ENCODE measurements at regions not wholly inside any gene's neighbourhood (a gene's known extent, or its start where the extent isn't known, plus 50 kb on each side); places are given as distances from the start of the nearest gene placed in this dataset.

GRCh38 chr4:157582141-157582540 lies 361.6 kb downstream of the GRIA2 start:
- H3K4me3 ChIP-seq (ENCODE audit: low read depth, low read length, poor library complexity, severe bottlenecking) = no peak overlapping the region
- TF ChIP-seq CTCF (conservative IDR thresholded peaks at IDR 0.05; ENCODE audit: low read length) (no peak), EZH2phosphoT487 (IDR thresholded peaks at IDR 0.05; ENCODE audit: borderline replicate concordance, low read depth, low read length) (no peak)
- H3K9me2 ChIP-seq (ENCODE audit: insufficient read depth, low read length) = no peaks in the 10 kb centered on the region
- no peak overlapping the region for H3K4me2 ChIP-seq (ENCODE audit: low read length)
- H4K20me1 ChIP-seq (ENCODE audit: insufficient read depth, low read length) = no peaks in the 10 kb centered on the region
- no peaks in the 10 kb centered on the region for H3K4me1 ChIP-seq (ENCODE audit: insufficient read depth, low read length, poor library complexity, severe bottlenecking)
- ChIA-PET POLR2A (no interaction called here), CTCF (ENCODE audit: unreplicated experiment) (no interaction called here)
- intact Hi-C loops (cut with micrococcal nuclease; ENCODE audit: unreplicated experiment) = no loop called here
- no peak overlapping the region for H3K27ac ChIP-seq (ENCODE audit: low read depth, low read length, poor library complexity, severe bottlenecking)
- H3K36me3 ChIP-seq (ENCODE audit: insufficient read depth, low read length) = no peaks in the 10 kb centered on the region
- no TSS peak for BruUV-seq (replicated peaks)
- H3K9me3 ChIP-seq (ENCODE audit: low read length) = no peaks in the 10 kb centered on the region
- DNase-seq (ENCODE audit: low spot score) = no peak
- no peaks in the 10 kb centered on the region for H3K79me2 ChIP-seq (ENCODE audit: insufficient read depth, low read depth, low read length)
- no peak overlapping the region for H2AFZ ChIP-seq (ENCODE audit: low read length)

- no peak overlapping the region for H3K27ac ChIP-seq (ENCODE audit: low read depth, low read length, poor library complexity, severe bottlenecking)
- H3K4me1 ChIP-seq (ENCODE audit: insufficient read depth, low read length, poor library complexity, severe bottlenecking) = no peaks in the 10 kb centered on the region
- intact Hi-C loops (cut with micrococcal nuclease; ENCODE audit: unreplicated experiment) = no loop called here
- DNase-seq (ENCODE audit: low spot score) = no peak
- no peak for TF ChIP-seq CTCF (conservative IDR thresholded peaks at IDR 0.05; ENCODE audit: low read length)
- TF ChIP-seq EZH2phosphoT487 (IDR thresholded peaks at IDR 0.05; ENCODE audit: borderline replicate concordance, low read depth, low read length) = no peak
- BruUV-seq (replicated peaks) = no TSS peak
- no peaks in the 10 kb centered on the region for H3K9me2 ChIP-seq (ENCODE audit: insufficient read depth, low read length)
- H3K79me2 ChIP-seq (ENCODE audit: insufficient read depth, low read depth, low read length) = no peaks in the 10 kb centered on the region
- H3K4me2 ChIP-seq (ENCODE audit: low read length) = no peak overlapping the region
- no peak overlapping the region for H3K4me3 ChIP-seq (ENCODE audit: low read depth, low read length, poor library complexity, severe bottlenecking)
- H3K36me3 ChIP-seq (ENCODE audit: insufficient read depth, low read length) = no peaks in the 10 kb centered on the region
- no peak overlapping the region for H2AFZ ChIP-seq (ENCODE audit: low read length)
- H4K20me1 ChIP-seq (ENCODE audit: insufficient read depth, low read length) = no peaks in the 10 kb centered on the region
- CTCF ChIA-PET (ENCODE audit: unreplicated experiment) = no interaction called here
- POLR2A ChIA-PET = interaction anchor here (0.6 to 0.9 kb wide), 2 partner anchors 8 to 91 kb away, joined by 3 read pairs; no protein-coding TSS in a partner anchor
- no peaks in the 10 kb centered on the region for H3K9me3 ChIP-seq (ENCODE audit: low read length)
Measured at GRCh38 chr4:157576671-157577217, 356.2 kb downstream of the GRIA2 start.

GRCh38 chr4:157575339-157575738 lies 354.8 kb downstream of the GRIA2 start:
- DNase-seq (ENCODE audit: low spot score) = no peak
- intact Hi-C loops (cut with micrococcal nuclease; ENCODE audit: unreplicated experiment) = no loop called here
- ChIA-PET POLR2A (interaction anchor here (0.6 kb wide), 1 partner anchor 71 kb away, joined by 3 read pairs; no protein-coding TSS in a partner anchor), CTCF (ENCODE audit: unreplicated experiment) (no interaction called here)
- Histone ChIP-seq H3K4me2 (ENCODE audit: low read length) (no peak overlapping the region), H3K36me3 (ENCODE audit: insufficient read depth, low read length) (no peaks in the 10 kb centered on the region), H3K9me3 (ENCODE audit: low read length) (no peaks in the 10 kb centered on the region), H3K4me1 (ENCODE audit: insufficient read depth, low read length, poor library complexity, severe bottlenecking) (no peaks in the 10 kb centered on the region), H3K79me2 (ENCODE audit: insufficient read depth, low read depth, low read length) (no peaks in the 10 kb centered on the region), H3K4me3 (ENCODE audit: low read depth, low read length, poor library complexity, severe bottlenecking) (no peak overlapping the region), H4K20me1 (ENCODE audit: insufficient read depth, low read length) (no peaks in the 10 kb centered on the region), H3K9me2 (ENCODE audit: insufficient read depth, low read length) (no peaks in the 10 kb centered on the region), H3K27ac (ENCODE audit: low read depth, low read length, poor library complexity, severe bottlenecking) (no peak overlapping the region), H2AFZ (ENCODE audit: low read length) (no peak overlapping the region)
- TF ChIP-seq CTCF (conservative IDR thresholded peaks at IDR 0.05; ENCODE audit: low read length) (no peak), EZH2phosphoT487 (IDR thresholded peaks at IDR 0.05; ENCODE audit: borderline replicate concordance, low read depth, low read length) (no peak)
- no TSS peak for BruUV-seq (replicated peaks)
